CD14-positive monocyte (primary cell): ENCODE measurements at regions not wholly inside any gene's neighbourhood (a gene's known extent, or its start where the extent isn't known, plus 50 kb on each side); places are given as distances from the start of the nearest gene placed in this dataset.

Experiments used
- DNase-seq, 3 donors: peaks; one replicate each; pipeline ENCODE4 v3.0.0-alpha.2; 2011 to 2022
- H2AFZ ChIP-seq: 2 replicates; pipeline ENCODE4 v1.6.0; 2012; ENCODE audit warnings: mild to moderate bottlenecking, low read depth, low read length, inconsistent platforms; ENCODE audit not compliant: insufficient read depth, poor library complexity, severe bottlenecking
- H3K27ac ChIP-seq, 2 donors: 1 replicate in 1 of 2; 2 replicates in 1 of 2; pipeline ENCODE4 v1.5.1; 2012 to 2013; ENCODE audit warnings: low read length in 2 of 2, control low read depth in 1 of 2, inconsistent platforms in 1 of 2, low read depth in 1 of 2, mild to moderate bottlenecking in 1 of 2
- H3K27me3 ChIP-seq, 2 donors: one replicate each; pipeline versions ENCODE4 v1.6.0 to v1.6.1; 2011 to 2013; ENCODE audit warnings: low read length in 2 of 2; ENCODE audit not compliant: control insufficient read depth in 2 of 2, insufficient read depth in 2 of 2
- H3K36me3 ChIP-seq, 2 donors: replicated peaks in 1 of 2; 1 replicate in 1 of 2; 2 replicates in 1 of 2; pipeline versions ENCODE4 v1.5.1 to v1.6.1; 2012 to 2013; ENCODE audit warnings: low read length in 2 of 2, control low read depth in 1 of 2, inconsistent platforms in 1 of 2, mild to moderate bottlenecking in 1 of 2; ENCODE audit not compliant: insufficient read depth in 2 of 2, control insufficient read depth in 1 of 2
- H3K4me1 ChIP-seq, 2 donors: 1 replicate in 1 of 2; 2 replicates in 1 of 2; pipeline versions ENCODE4 v1.5.1 to v1.6.1; 2012 to 2013; ENCODE audit warnings: low read length in 2 of 2, control low read depth in 1 of 2, inconsistent platforms in 1 of 2, mild to moderate bottlenecking in 1 of 2, moderate library complexity in 1 of 2; ENCODE audit not compliant: insufficient read depth in 2 of 2, control insufficient read depth in 1 of 2
- H3K4me2 ChIP-seq: replicated peaks from 2 replicates; pipeline ENCODE3; 2012; ENCODE audit warnings: low read length, moderate library complexity, mild to moderate bottlenecking; ENCODE audit not compliant: poor library complexity, severe bottlenecking; ENCODE audit errors: extremely low read depth
- H3K4me3 ChIP-seq, 3 experiments: fragments of 200-600 bp in 1 of 3; sonication (generic) in 1 of 3; replicated peaks in 1 of 3; 1 replicate in 2 of 3; 2 replicates in 1 of 3; pipeline ENCODE4 v1.5.1; 2011 to 2013; ENCODE audit warnings: low read length in 3 of 3, mild to moderate bottlenecking in 3 of 3, control low read depth in 2 of 3, low read depth in 2 of 3, inconsistent platforms in 1 of 3, moderate library complexity in 1 of 3
- H3K79me2 ChIP-seq: 2 replicates; pipeline ENCODE4 v1.6.0; 2012; ENCODE audit warnings: mild to moderate bottlenecking, control low read depth, inconsistent platforms, low read length, moderate library complexity; ENCODE audit not compliant: insufficient read depth
- H3K9ac ChIP-seq: 2 replicates; pipeline ENCODE4 v1.6.0; 2017; ENCODE audit warnings: low read length, mild to moderate bottlenecking; ENCODE audit not compliant: insufficient read depth, poor library complexity, severe bottlenecking
- H3K9me3 ChIP-seq, 2 donors: replicated peaks in 1 of 2; 1 replicate in 1 of 2; 2 replicates in 1 of 2; pipeline versions ENCODE4 v1.5.1 to v1.6.1; 2012 to 2013; ENCODE audit warnings: low read length in 2 of 2, control low read depth in 1 of 2; ENCODE audit not compliant: control insufficient read depth in 1 of 2, insufficient read depth in 1 of 2
- H4K20me1 ChIP-seq: 2 replicates; pipeline ENCODE4 v1.6.0; 2012; ENCODE audit warnings: mild to moderate bottlenecking, low read length, control low read depth, moderate library complexity; ENCODE audit not compliant: insufficient read depth
- H3K27ac Mint-ChIP-seq, 7 donors: one replicate each; pipeline ENCODE4 v1.8.0; 2020; ENCODE audit warnings: mild to moderate bottlenecking in 7 of 7, mixed read lengths in 7 of 7, moderate library complexity in 6 of 7, inconsistent platforms in 2 of 7
- H3K27me3 Mint-ChIP-seq, 3 donors: one replicate each; pipeline ENCODE4 v1.8.0; 2021 to 2022; ENCODE audit warnings: low read depth in 3 of 3, mild to moderate bottlenecking in 3 of 3, mixed read lengths in 3 of 3, moderate library complexity in 3 of 3, inconsistent platforms in 1 of 3
- H3K36me3 Mint-ChIP-seq, 2 donors: one replicate each; pipeline ENCODE4 v1.8.0; 2020; ENCODE audit warnings: mixed read lengths in 2 of 2, inconsistent platforms in 1 of 2, mild to moderate bottlenecking in 1 of 2
- H3K4me1 Mint-ChIP-seq: one replicate; pipeline ENCODE4 v1.8.0; 2020; ENCODE audit warnings: mild to moderate bottlenecking, mixed read lengths
- H3K4me3 Mint-ChIP-seq, 2 donors: one replicate each; pipeline ENCODE4 v1.8.0; 2020; ENCODE audit warnings: mild to moderate bottlenecking in 2 of 2, mixed read lengths in 2 of 2, moderate library complexity in 1 of 2
- H3K9me3 Mint-ChIP-seq, 7 donors: one replicate each; pipeline ENCODE4 v1.8.0; 2020 to 2022; ENCODE audit warnings: mixed read lengths in 7 of 7, mild to moderate bottlenecking in 6 of 7, moderate library complexity in 6 of 7, inconsistent platforms in 2 of 7
- CTCF ChIP-seq: fragments of 200-600 bp; IDR thresholded peaks from one replicate; pipeline ENCODE4 v1.8.0; 2022; ENCODE audit warnings: antibody characterized with exemption, mild to moderate bottlenecking
- WGBS: methylation state at CpG from one replicate; pipeline ENCODE4 v1.1.5; 2013; ENCODE audit warnings: missing lambda C conversion rate; ENCODE audit not compliant: insufficient coverage; 5-methylcytosine and 5-hydroxymethylcytosine counted together
- intact Hi-C, 2 donors: fragments of 100-400 bp; cut with micrococcal nuclease; formaldehyde crosslinking; loops; one replicate each; pipeline versions ENCODE4 v1.15.0 to v1.15.1; 2023

GRCh38 chr9:68625559-68625958, 79.5 kb upstream of the PIP5K1B start:
- Mint-ChIP-seq H3K36me3 (no peaks in the 10 kb centered on the region), H3K9me3 (no peaks in the 10 kb centered on the region), H3K4me3 (no peak overlapping the region), H3K27ac (no peak overlapping the region), H3K27me3 (peaks cover 2 to 8% (median 2%) of the 10 kb centered on the region in 3 donors), H3K4me1 (no peaks in the 10 kb centered on the region)
- intact Hi-C loops: no loop called here
- Histone ChIP-seq H3K9ac (no peak overlapping the region), H3K4me2 (no peak overlapping the region), H3K36me3 (no peaks in the 10 kb centered on the region), H3K79me2 (no peaks in the 10 kb centered on the region), H4K20me1 (no peaks in the 10 kb centered on the region), H3K27me3 (no peaks in the 10 kb centered on the region), H2AFZ (no peak overlapping the region), H3K9me3 (no peaks in the 10 kb centered on the region), H3K4me1 (no peaks in the 10 kb centered on the region), H3K27ac (no peak overlapping the region), H3K4me3 (no peak overlapping the region)
- no peak for DNase-seq
- WGBS: 89% methylated on average over 5 of the region's 5 CpGs
- TF ChIP-seq CTCF: no peak

- TF ChIP-seq CTCF: no peak
Measured at GRCh38 chr9:68626526-68626925, 78.5 kb upstream of the PIP5K1B start.

More at GRCh38 chr9:68626526-68626925, 78.5 kb upstream of the PIP5K1B start:
- Histone ChIP-seq H3K27me3 (no peaks in the 10 kb centered on the region), H4K20me1 (no peaks in the 10 kb centered on the region), H3K4me1 (no peaks in the 10 kb centered on the region), H3K27ac (no peak overlapping the region), H3K9me3 (no peaks in the 10 kb centered on the region), H3K4me2 (no peak overlapping the region), H3K4me3 (no peak overlapping the region), H2AFZ (no peak overlapping the region), H3K79me2 (no peaks in the 10 kb centered on the region), H3K36me3 (no peaks in the 10 kb centered on the region), H3K9ac (no peak overlapping the region)
- Mint-ChIP-seq H3K4me1 (no peaks in the 10 kb centered on the region), H3K4me3 (no peak overlapping the region), H3K9me3 (no peaks in the 10 kb centered on the region), H3K27ac (no peak overlapping the region), H3K36me3 (no peaks in the 10 kb centered on the region), H3K27me3 (peaks cover 0 to 8% (median 2%) of the 10 kb centered on the region in 3 donors)
- no peak for DNase-seq
- intact Hi-C loops: no loop called here
- WGBS: 100% methylated on average over 1 of the region's 2 CpGs
